ENCODE measurements at regions not wholly inside any gene's neighbourhood (a gene's known extent, or its start where the extent isn't known, plus 50 kb on each side); places are given as distances from the start of the nearest gene placed in this dataset.

GRCh38 chr11:69423181-69423580 is 58.3 kb upstream of the LINC01488 start:
- H3K36me3 ChIP-seq (ENCODE audit: insufficient read depth, low read length) = no peaks in the 10 kb centered on the region
- H3K4me1 ChIP-seq (ENCODE audit: insufficient read depth, low read length) = peaks cover 7% of the 10 kb centered on the region
- ATAC-seq (ENCODE audit: poor library complexity) (no peak), DNase-seq (no peak)
- ChIA-PET CTCF (no interaction called here), POLR2A (no interaction called here)
- Mint-ChIP-seq H3K27ac (no peak overlapping the region), H3K9me3 (no peaks in the 10 kb centered on the region), H3K27me3 (no peaks in the 10 kb centered on the region), H3K4me3 (no peak overlapping the region), H3K36me3 (ENCODE audit: low read depth) (no peaks in the 10 kb centered on the region), H3K4me1 (ENCODE audit: low read depth) (peaks cover 12% of the 10 kb centered on the region)
- no peak for TF ChIP-seq CTCF (IDR thresholded peaks at IDR 0.05)
- intact Hi-C loops (cut with DNase I, micrococcal nuclease) = no loop called here
- H3K27me3 ChIP-seq (ENCODE audit: control insufficient read depth in 1 of 2, insufficient read depth in 2 of 2, low read length in 2 of 2) = no peaks in the 10 kb centered on the region
- H3K27ac ChIP-seq (ENCODE audit: low read depth in 1 of 2, low read length in 2 of 2) = no peak overlapping the region
- peaks cover 3 to 8% of the 10 kb centered on the region in 2 experiments for H3K9me3 ChIP-seq (ENCODE audit: control insufficient read depth in 1 of 2, insufficient read depth in 1 of 2, low read length in 2 of 2)
- H3K4me3 ChIP-seq (ENCODE audit: low read length) = no peak overlapping the region

DNA sequence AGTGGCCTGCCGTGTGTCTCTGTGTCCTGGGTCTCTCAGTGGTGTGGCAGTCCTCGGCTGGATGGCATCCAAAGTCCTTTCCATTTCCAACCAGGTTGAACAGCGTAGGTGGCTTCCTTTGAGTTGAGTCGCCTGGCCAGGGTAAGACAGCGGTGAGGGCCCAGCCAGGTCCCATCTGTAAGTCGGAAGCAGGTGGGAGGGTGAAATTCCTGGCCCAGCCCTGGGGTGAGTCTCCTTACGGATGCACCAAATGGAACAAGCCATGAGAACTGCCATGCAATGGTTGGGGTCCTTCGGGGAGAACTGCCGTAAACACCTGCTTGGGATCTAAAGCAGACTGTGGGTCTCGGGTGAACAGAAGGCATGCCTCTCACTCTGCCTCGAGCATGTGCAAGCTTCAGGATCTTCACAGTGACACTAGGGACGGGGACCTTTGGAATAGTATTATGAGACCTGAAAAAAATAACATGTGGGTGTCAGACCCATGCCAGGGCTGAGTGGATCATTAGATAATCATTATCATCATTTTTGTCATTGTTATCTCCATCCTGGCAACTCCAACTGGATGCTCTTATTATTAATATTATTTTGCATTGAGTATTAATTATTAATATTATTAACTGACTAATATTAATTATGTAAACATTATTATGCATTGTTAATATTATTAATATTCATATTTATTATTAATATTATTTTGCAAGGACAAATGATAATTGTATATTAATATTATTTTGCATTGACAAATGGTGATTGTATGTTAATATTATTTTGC is 57.7 kb upstream of the LINC01488 start:
- Histone ChIP-seq H3K27me3 (ENCODE audit: control insufficient read depth in 1 of 2, insufficient read depth in 2 of 2, low read length in 2 of 2) (no peaks in the 10 kb centered on the region), H3K9me3 (ENCODE audit: control insufficient read depth in 1 of 2, insufficient read depth in 1 of 2, low read length in 2 of 2) (peaks cover 3 to 8% of the 10 kb centered on the region in 2 experiments), H3K27ac (ENCODE audit: low read depth in 1 of 2, low read length in 2 of 2) (no peak overlapping the region), H3K36me3 (ENCODE audit: insufficient read depth, low read length) (no peaks in the 10 kb centered on the region), H3K4me3 (ENCODE audit: low read length) (no peak overlapping the region), H3K4me1 (ENCODE audit: insufficient read depth, low read length) (peaks cover 7% of the 10 kb centered on the region)
- POLR2A ChIA-PET = no interaction called here
- no peak for DNase-seq
- ATAC-seq (ENCODE audit: poor library complexity) = no peak
- intact Hi-C loops (cut with DNase I, micrococcal nuclease) = no loop called here
- CTCF ChIA-PET = no interaction called here
- H3K4me1 Mint-ChIP-seq (ENCODE audit: low read depth) = peaks cover 12% of the 10 kb centered on the region
- H3K27me3 Mint-ChIP-seq = no peaks in the 10 kb centered on the region
- H3K36me3 Mint-ChIP-seq (ENCODE audit: low read depth) = no peaks in the 10 kb centered on the region
- H3K4me3 Mint-ChIP-seq = no peak overlapping the region
- H3K9me3 Mint-ChIP-seq = no peaks in the 10 kb centered on the region
- no peak overlapping the region for H3K27ac Mint-ChIP-seq
- no peak for TF ChIP-seq CTCF (IDR thresholded peaks at IDR 0.05)

DNA sequence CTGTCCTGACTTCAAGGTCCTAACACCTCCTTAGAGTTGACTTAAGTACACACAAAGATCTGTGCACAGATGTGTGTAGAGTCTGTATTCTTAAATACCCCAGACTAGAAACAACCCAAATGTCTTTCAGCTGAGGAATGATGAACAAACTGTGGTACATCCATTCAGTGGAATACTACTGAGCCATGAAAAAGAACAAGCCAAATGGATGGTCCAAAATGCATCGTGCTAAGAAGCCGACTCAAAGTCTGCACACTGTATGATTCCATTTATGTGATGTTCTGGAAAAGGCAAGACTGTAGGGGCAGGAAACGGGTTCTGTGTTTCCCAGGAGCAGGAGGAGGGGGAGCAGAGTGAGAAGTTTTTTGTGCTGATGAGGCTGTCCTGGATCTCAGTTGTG is 56.7 kb upstream of the LINC01488 start:
- intact Hi-C loops (cut with DNase I, micrococcal nuclease) = no loop called here

More for the DNA sequence above, 56.7 kb upstream of the LINC01488 start:
- H3K4me1 Mint-ChIP-seq (ENCODE audit: low read depth) = peaks cover 12% of the 10 kb centered on the region
- POLR2A ChIA-PET = no interaction called here
- ATAC-seq (ENCODE audit: poor library complexity) (no peak), DNase-seq (no peak)
- H3K9me3 ChIP-seq (ENCODE audit: control insufficient read depth in 1 of 2, insufficient read depth in 1 of 2, low read length in 2 of 2) = peaks cover 3 to 8% of the 10 kb centered on the region in 2 experiments
- H3K27ac ChIP-seq (ENCODE audit: low read depth in 1 of 2, low read length in 2 of 2) = no peak overlapping the region
- H3K36me3 ChIP-seq (ENCODE audit: insufficient read depth, low read length) = no peaks in the 10 kb centered on the region
- H3K4me3 Mint-ChIP-seq = no peak overlapping the region
- no peaks in the 10 kb centered on the region for H3K9me3 Mint-ChIP-seq
- CTCF ChIA-PET = no interaction called here
- H3K27me3 ChIP-seq (ENCODE audit: control insufficient read depth in 1 of 2, insufficient read depth in 2 of 2, low read length in 2 of 2) = no peaks in the 10 kb centered on the region
- no peaks in the 10 kb centered on the region for H3K27me3 Mint-ChIP-seq
- H3K27ac Mint-ChIP-seq = no peak overlapping the region
- H3K4me1 ChIP-seq (ENCODE audit: insufficient read depth, low read length) = peaks cover 7% of the 10 kb centered on the region
- no peak for TF ChIP-seq CTCF (IDR thresholded peaks at IDR 0.05)
- H3K4me3 ChIP-seq (ENCODE audit: low read length) = no peak overlapping the region
- no peaks in the 10 kb centered on the region for H3K36me3 Mint-ChIP-seq (ENCODE audit: low read depth)
